Ishikawa (cell line): ENCODE measurements at regions not wholly inside any gene's neighbourhood (a gene's known extent, or its start where the extent isn't known, plus 50 kb on each side); places are given as distances from the start of the nearest gene placed in this dataset.

Source experiments
- CEBPB ChIP-seq: IDR thresholded peaks from 2 replicates; pipeline ENCODE4 v1.6.1; 2012
- EP300 ChIP-seq: IDR thresholded peaks from 2 replicates; pipeline ENCODE4 v1.6.1; 2012; ENCODE audit warnings: borderline replicate concordance
- FOXM1 ChIP-seq: IDR thresholded peaks from 2 replicates; pipeline ENCODE4 v1.6.1; 2012; ENCODE audit warnings: low read depth, borderline replicate concordance
- MAX ChIP-seq: IDR thresholded peaks from 2 replicates; pipeline ENCODE4 v1.6.1; 2012
- NFIC ChIP-seq: IDR thresholded peaks from 2 replicates; pipeline ENCODE4 v1.6.1; 2012
- RAD21 ChIP-seq: IDR thresholded peaks from 2 replicates; pipeline ENCODE4 v1.6.1; 2012; ENCODE audit warnings: low read depth
- REST ChIP-seq: IDR thresholded peaks from 2 replicates; pipeline ENCODE4 v1.6.1; 2012; ENCODE audit warnings: low read depth, mild to moderate bottlenecking
- TAF1 ChIP-seq: IDR thresholded peaks from 2 replicates; pipeline ENCODE4 v1.6.1; 2012; ENCODE audit warnings: low read depth, mild to moderate bottlenecking
- TCF12 ChIP-seq: IDR thresholded peaks from 2 replicates; pipeline ENCODE4 v1.6.1; 2012; ENCODE audit warnings: low read depth
- TEAD4 ChIP-seq: IDR thresholded peaks from 2 replicates; pipeline ENCODE4 v1.6.1; 2012
- USF1 ChIP-seq: IDR thresholded peaks from 2 replicates; pipeline ENCODE4 v1.6.1; 2012
- YY1 ChIP-seq: IDR thresholded peaks from 2 replicates; pipeline ENCODE4 v1.6.1; 2012; ENCODE audit warnings: low read depth
- ZBTB7A ChIP-seq: IDR thresholded peaks from 2 replicates; pipeline ENCODE4 v1.6.1; 2012; ENCODE audit warnings: low read depth

GRCh38 chr6:1170794-1171193, 141.1 kb upstream of the FOXQ1 start:
- no peak for TF ChIP-seq MAX
- TF ChIP-seq FOXM1, result no peak
- TF ChIP-seq USF1, result no peak
- TF ChIP-seq RAD21, result no peak
- TF ChIP-seq CEBPB, result no peak
- no peak for TF ChIP-seq TCF12
- TF ChIP-seq TAF1, result no peak
- no peak for TF ChIP-seq TEAD4
- no peak for TF ChIP-seq REST
- no peak for TF ChIP-seq YY1
- TF ChIP-seq ZBTB7A, result no peak
- TF ChIP-seq EP300, result no peak
- no peak for TF ChIP-seq NFIC
